LNCaP clone FGC (cell line): ENCODE measurements at regions not wholly inside any gene's neighbourhood (a gene's known extent, or its start where the extent isn't known, plus 50 kb on each side); places are given as distances from the start of the nearest gene placed in this dataset.
A peak's percentile ranks its signal among the peaks of the same experiment; 100 is the strongest.

Experiments used
- DNase-seq: peaks from one replicate; pipeline ENCODE4 v3.0.0-alpha.2; 2011; ENCODE audit warnings: low read depth
- H3K4me3 ChIP-seq: 2 replicates; pipeline ENCODE4 v1.5.1; 2011; ENCODE audit warnings: mild to moderate bottlenecking, low read depth, low read length, control low read depth
- CTCF ChIP-seq: IDR thresholded peaks from 2 replicates; pipeline ENCODE4 v1.5.1; 2012; ENCODE audit warnings: mild to moderate bottlenecking; ENCODE audit not compliant: control insufficient read depth, insufficient read depth; ENCODE audit errors: extremely low read depth

GRCh38 chr13:34708566-34709313, 233.3 kb upstream of the NBEA start:
- peak; percentile 58 for DNase-seq
- no peak overlapping the region for H3K4me3 ChIP-seq
- TF ChIP-seq CTCF = no peak

GRCh38 chr13:34719060-34719875, 222.8 kb upstream of the NBEA start:
- no peak for DNase-seq
- no peak overlapping the region for H3K4me3 ChIP-seq
- no peak for TF ChIP-seq CTCF

GRCh38 chr13:34720618-34721017, 221.5 kb upstream of the NBEA start:
- no peak for TF ChIP-seq CTCF
- DNase-seq = no peak
- no peak overlapping the region for H3K4me3 ChIP-seq

- TF ChIP-seq CTCF = no peak
- H3K4me3 ChIP-seq = no peak overlapping the region
- DNase-seq = no peak
Measured at GRCh38 chr13:34721631-34722595, 220.2 kb upstream of the NBEA start.

- no peak overlapping the region for H3K4me3 ChIP-seq
- no peak for DNase-seq
- TF ChIP-seq CTCF = no peak
Measured at GRCh38 chr13:34722922-34723321, 219.1 kb upstream of the NBEA start.

- DNase-seq = no peak
- H3K4me3 ChIP-seq = no peak overlapping the region
- TF ChIP-seq CTCF = no peak
Measured at GRCh38 chr13:34730961-34731360, 211.1 kb upstream of the NBEA start.
